ENCODE measurements at regions not wholly inside any gene's neighbourhood (a gene's known extent, or its start where the extent isn't known, plus 50 kb on each side); places are given as distances from the start of the nearest gene placed in this dataset.
"Not testable (repeated sequence)": the region's sequence is repeated elsewhere in the genome, so short reads cannot be mapped to it uniquely, and the experiment has no call there.

DNA sequence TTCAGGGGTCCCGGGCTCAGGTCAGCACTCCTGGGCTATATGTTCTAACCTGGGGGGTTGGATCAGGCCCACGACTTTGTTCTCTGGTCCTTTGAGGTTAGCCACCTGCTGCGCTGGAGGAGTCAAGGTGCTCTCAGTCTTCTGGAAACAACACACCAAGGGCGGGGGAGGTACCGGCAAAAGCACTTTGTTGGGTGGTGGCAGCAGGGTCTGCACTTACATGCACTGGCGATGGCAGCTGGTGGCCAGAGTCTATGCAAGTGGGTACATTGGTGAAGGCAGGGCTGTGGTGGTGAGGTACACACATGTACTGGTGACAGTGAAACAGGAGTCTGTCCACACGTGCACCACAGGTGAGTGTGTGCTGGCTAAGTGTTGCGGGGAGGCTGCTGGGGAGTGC is 194.2 kb upstream of the MAGI2 start:
- BruUV-seq (replicated peaks) = no TSS peak
- no peaks in the 10 kb centered on the region for H4K20me1 ChIP-seq (ENCODE audit: low read length)
- no peaks in the 10 kb centered on the region for H3K79me2 ChIP-seq (ENCODE audit: low read length)
- TF ChIP-seq EZH2 (IDR thresholded peaks at IDR 0.05; ENCODE audit: low read length, unreplicated experiment) = no peak
- TF ChIP-seq, protein P1, sequence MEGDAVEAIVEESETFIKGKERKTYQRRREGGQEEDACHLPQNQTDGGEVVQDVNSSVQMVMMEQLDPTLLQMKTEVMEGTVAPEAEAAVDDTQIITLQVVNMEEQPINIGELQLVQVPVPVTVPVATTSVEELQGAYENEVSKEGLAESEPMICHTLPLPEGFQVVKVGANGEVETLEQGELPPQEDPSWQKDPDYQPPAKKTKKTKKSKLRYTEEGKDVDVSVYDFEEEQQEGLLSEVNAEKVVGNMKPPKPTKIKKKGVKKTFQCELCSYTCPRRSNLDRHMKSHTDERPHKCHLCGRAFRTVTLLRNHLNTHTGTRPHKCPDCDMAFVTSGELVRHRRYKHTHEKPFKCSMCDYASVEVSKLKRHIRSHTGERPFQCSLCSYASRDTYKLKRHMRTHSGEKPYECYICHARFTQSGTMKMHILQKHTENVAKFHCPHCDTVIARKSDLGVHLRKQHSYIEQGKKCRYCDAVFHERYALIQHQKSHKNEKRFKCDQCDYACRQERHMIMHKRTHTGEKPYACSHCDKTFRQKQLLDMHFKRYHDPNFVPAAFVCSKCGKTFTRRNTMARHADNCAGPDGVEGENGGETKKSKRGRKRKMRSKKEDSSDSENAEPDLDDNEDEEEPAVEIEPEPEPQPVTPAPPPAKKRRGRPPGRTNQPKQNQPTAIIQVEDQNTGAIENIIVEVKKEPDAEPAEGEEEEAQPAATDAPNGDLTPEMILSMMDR (conservative IDR thresholded peaks at IDR 0.05; ENCODE audit: low read depth, low read length) = no peak
- TF ChIP-seq EZH2phosphoT487 (IDR thresholded peaks at IDR 0.05; ENCODE audit: borderline replicate concordance, low read length) = no peak
- no peaks in the 10 kb centered on the region for H3F3A ChIP-seq (ENCODE audit: low read length, unreplicated experiment)
- H3K9me2 ChIP-seq (replicated peaks; ENCODE audit: low read length) = no peaks in the 10 kb centered on the region
- no peak for ATAC-seq
- intact Hi-C loops (cut with micrococcal nuclease) = no loop called here
- H2AFZ ChIP-seq (ENCODE audit: low read length) = no peak overlapping the region
- no peaks in the 10 kb centered on the region for H3K27me3 ChIP-seq (ENCODE audit: low read length)
- POLR2A ChIA-PET (ENCODE audit: unreplicated experiment) = no interaction called here
- no peak for DNase-seq
- no peaks in the 10 kb centered on the region for H3K36me3 ChIP-seq (ENCODE audit: low read depth, low read length)
- no peaks in the 10 kb centered on the region for H3K9me3 ChIP-seq (ENCODE audit: low read length)
- H3K4me3 ChIP-seq (ENCODE audit: low read length) = no peak overlapping the region
- H3K4me1 ChIP-seq (ENCODE audit: insufficient read depth, low read length) = no peaks in the 10 kb centered on the region; the same call in 1 of the 2 replicates
- no peak overlapping the region for H3K9ac ChIP-seq (ENCODE audit: low read length)
- H3K27ac ChIP-seq (ENCODE audit: low read length) = no peak overlapping the region
- H3K4me2 ChIP-seq (ENCODE audit: low read length) = no peak overlapping the region
- CTCF ChIA-PET = no interaction called here

DNA sequence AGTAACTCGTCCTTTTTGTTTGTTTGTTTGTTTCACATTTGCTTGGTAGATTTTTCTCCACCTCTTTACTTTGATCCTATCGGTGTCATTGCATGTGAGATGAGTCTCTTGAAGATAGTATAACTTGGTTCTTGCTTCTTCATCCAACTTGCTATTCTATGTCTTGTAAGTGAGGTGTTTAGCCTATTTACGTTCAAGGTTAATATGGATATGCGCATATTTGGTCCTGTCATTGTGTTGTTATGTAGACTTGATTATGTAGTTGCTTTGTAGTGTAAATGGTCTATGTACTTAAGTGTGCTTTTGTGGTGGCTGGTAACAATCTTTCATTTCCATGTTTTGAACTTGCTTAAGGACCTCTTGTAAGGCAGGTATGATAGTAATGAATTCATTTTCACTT is 192.8 kb upstream of the MAGI2 start:
- H3K4me3 ChIP-seq (ENCODE audit: low read length) = no peak overlapping the region
- H3K27me3 ChIP-seq (ENCODE audit: low read length) = no peaks in the 10 kb centered on the region
- no peak overlapping the region for H2AFZ ChIP-seq (ENCODE audit: low read length)
- BruUV-seq (replicated peaks) = no TSS peak
- intact Hi-C loops (cut with micrococcal nuclease) = no loop called here
- no peaks in the 10 kb centered on the region for H3K9me3 ChIP-seq (ENCODE audit: low read length)
- H3K9me2 ChIP-seq (replicated peaks; ENCODE audit: low read length) = no peaks in the 10 kb centered on the region
- no peak overlapping the region for H3K4me2 ChIP-seq (ENCODE audit: low read length)
- TF ChIP-seq EZH2phosphoT487 (IDR thresholded peaks at IDR 0.05; ENCODE audit: borderline replicate concordance, low read length) (no peak), EZH2 (IDR thresholded peaks at IDR 0.05; ENCODE audit: low read length, unreplicated experiment) (no peak)
- TF ChIP-seq, protein P1 (conservative IDR thresholded peaks at IDR 0.05; ENCODE audit: low read depth, low read length) = no peak
- no peak for DNase-seq
- POLR2A ChIA-PET (ENCODE audit: unreplicated experiment) = no interaction called here
- CTCF ChIA-PET = no interaction called here
- ATAC-seq = no peak
- no peaks in the 10 kb centered on the region for H3K79me2 ChIP-seq (ENCODE audit: low read length)
- no peaks in the 10 kb centered on the region for H3K4me1 ChIP-seq (ENCODE audit: insufficient read depth, low read length)
- H3K9ac ChIP-seq (ENCODE audit: low read length) = no peak overlapping the region
- no peaks in the 10 kb centered on the region for H4K20me1 ChIP-seq (ENCODE audit: low read length)
- H3K36me3 ChIP-seq (ENCODE audit: low read depth, low read length) = no peaks in the 10 kb centered on the region
- no peaks in the 10 kb centered on the region for H3F3A ChIP-seq (ENCODE audit: low read length, unreplicated experiment)
- no peak overlapping the region for H3K27ac ChIP-seq (ENCODE audit: low read length)

DNA sequence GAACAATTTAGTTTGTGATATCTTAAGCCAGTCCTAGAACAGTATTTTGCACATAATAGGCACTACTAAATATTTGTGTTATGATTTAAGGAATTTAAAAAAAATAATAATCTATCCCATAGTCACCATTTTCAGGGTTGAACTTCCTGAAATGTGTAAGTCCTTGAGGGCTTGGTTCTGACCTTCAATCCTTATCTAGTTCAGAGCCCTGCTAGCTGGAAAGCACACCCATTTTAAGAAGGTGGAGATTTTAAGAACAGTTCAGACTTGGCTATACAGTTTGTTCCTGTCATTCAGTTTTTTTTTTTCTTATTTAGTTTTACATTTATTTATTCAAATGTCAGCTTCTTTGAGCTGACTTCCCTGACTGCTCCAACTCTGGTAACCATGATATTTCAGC is 183.4 kb upstream of the MAGI2 start:
- no peaks in the 10 kb centered on the region for H3K79me2 ChIP-seq (ENCODE audit: low read length)
- H2AFZ ChIP-seq (ENCODE audit: low read length) = no peak overlapping the region
- ATAC-seq (no peak), DNase-seq (no peak)
- H3K27ac ChIP-seq (ENCODE audit: low read length) = no peak overlapping the region
- H3K27me3 ChIP-seq (ENCODE audit: low read length) = no peaks in the 10 kb centered on the region
- no peaks in the 10 kb centered on the region for H3K9me2 ChIP-seq (replicated peaks; ENCODE audit: low read length)
- no peaks in the 10 kb centered on the region for H4K20me1 ChIP-seq (ENCODE audit: low read length)
- no peaks in the 10 kb centered on the region for H3K36me3 ChIP-seq (ENCODE audit: low read depth, low read length)
- no peak overlapping the region for H3K9ac ChIP-seq (ENCODE audit: low read length)
- no peak overlapping the region for H3K4me2 ChIP-seq (ENCODE audit: low read length)
- no peaks in the 10 kb centered on the region for H3K9me3 ChIP-seq (ENCODE audit: low read length)
- H3F3A ChIP-seq (ENCODE audit: low read length, unreplicated experiment) = no peaks in the 10 kb centered on the region
- TF ChIP-seq EZH2 (IDR thresholded peaks at IDR 0.05; ENCODE audit: low read length, unreplicated experiment) = no peak
- no TSS peak for BruUV-seq (replicated peaks)
- no peaks in the 10 kb centered on the region for H3K4me1 ChIP-seq (ENCODE audit: insufficient read depth, low read length)
- POLR2A ChIA-PET (ENCODE audit: unreplicated experiment) = no interaction called here
- CTCF ChIA-PET = no interaction called here
- H3K4me3 ChIP-seq (ENCODE audit: low read length) = no peak overlapping the region
- intact Hi-C loops (cut with micrococcal nuclease) = no loop called here

DNA sequence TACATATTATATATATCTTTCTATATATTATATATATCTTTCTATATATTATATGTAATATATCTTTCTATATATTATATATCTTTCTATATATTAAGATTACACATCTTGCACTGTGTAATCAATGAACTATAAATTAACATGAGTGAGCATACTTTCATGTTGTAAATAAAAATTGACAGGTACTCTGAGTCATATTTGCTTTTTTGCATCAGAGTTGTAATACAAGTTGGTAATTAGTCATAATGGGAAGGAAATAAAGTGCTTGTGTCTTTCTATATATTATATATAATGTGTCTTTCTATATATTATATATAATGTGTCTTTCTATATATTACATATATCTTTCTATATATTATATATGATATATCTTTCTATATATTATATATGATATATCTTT is 172.5 kb upstream of the MAGI2 start:
- H3K9me2 ChIP-seq (replicated peaks; ENCODE audit: low read length); H3K9ac ChIP-seq (ENCODE audit: low read length); H3K4me3 ChIP-seq (ENCODE audit: low read length); H3K36me3 ChIP-seq (ENCODE audit: low read depth, low read length); H3K4me2 ChIP-seq (ENCODE audit: low read length); H3K27me3 ChIP-seq (ENCODE audit: low read length); H2AFZ ChIP-seq (ENCODE audit: low read length); ATAC-seq; H3K9me3 ChIP-seq (ENCODE audit: low read length); CTCF ChIA-PET; BruUV-seq (replicated peaks); H3F3A ChIP-seq (ENCODE audit: low read length, unreplicated experiment); H3K27ac ChIP-seq (ENCODE audit: low read length); H3K79me2 ChIP-seq (ENCODE audit: low read length); POLR2A ChIA-PET (ENCODE audit: unreplicated experiment); H4K20me1 ChIP-seq (ENCODE audit: low read length): not testable (repeated sequence)
- peak; percentile 54 for DNase-seq
- H3K4me1 ChIP-seq (ENCODE audit: insufficient read depth, low read length) = peaks cover 25% of the 10 kb centered on the region
- intact Hi-C loops (cut with micrococcal nuclease) = loop anchor here (10.0 kb wide), 1 partner anchor 281 kb away; no protein-coding TSS in a partner anchor

All from PC-3 (cell line).